DMS79 treated with DMSO at 0.1 percent for 48 hours (cell line): ENCODE measurements at regions not wholly inside any gene's neighbourhood (a gene's known extent, or its start where the extent isn't known, plus 50 kb on each side); places are given as distances from the start of the nearest gene placed in this dataset.

Experiments used
- DNase-seq: peaks from one replicate; lab custom pipeline; 2025; lab: John Stamatoyannopoulos, UW

DNA sequence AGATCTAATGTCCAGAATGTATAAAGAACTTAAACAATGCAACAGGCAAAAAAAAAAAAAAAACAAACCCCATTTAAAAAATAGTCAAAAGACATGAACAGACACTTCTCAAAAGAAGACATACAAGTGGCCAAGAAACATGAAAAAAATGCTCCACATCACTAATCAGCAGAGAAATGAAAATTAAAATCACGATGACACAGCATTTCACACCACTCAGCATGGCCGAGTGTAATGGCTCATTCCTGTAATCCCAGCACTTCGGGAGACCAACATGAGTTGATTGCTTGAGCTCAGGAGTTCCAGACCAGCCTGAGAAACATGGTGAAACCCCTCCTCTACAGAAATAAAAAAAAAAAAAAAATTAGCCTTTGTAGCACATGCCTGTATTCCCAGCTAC is 701.4 kb upstream of the NRSN1 start:
- DNase-seq, result no peak

DNA sequence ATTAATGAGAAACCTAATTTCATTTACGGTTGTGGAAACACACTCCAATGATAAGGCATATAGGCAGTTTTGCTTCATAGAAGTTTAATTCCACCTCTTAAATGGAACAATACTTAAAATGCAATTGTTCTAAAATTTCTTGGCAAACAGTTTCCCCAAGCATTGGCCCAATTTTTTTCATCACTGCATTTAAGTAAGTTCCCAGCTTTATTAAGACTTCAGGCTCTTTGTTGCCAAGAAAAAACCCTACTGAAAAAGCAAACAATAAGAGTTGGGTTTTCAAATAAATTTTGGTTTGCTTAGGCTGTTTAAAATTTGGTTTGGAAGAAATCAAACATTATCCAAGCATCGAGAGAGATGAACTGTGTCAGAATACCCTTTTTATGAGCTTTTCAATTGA is 690.9 kb upstream of the NRSN1 start:
- no peak for DNase-seq

DNA sequence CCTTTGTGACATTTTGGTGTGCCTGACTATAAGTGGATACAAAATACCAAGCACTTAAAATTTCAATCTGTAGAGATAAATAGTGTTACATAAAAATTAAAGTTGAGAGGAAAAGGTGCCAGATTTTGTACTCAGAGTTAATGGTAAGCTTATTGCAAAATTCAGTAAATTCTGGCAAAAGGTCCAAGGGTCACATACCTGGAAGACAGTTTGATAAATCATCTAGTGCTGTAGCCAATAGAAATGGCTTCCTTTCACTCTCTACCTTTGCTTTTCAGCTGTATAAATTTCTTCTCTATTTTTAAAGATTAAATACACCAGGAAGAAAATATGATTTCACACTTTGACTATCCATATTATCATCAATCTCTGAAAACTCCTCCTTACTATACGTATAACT is 690.2 kb upstream of the NRSN1 start:
- DNase-seq, result no peak

DNA sequence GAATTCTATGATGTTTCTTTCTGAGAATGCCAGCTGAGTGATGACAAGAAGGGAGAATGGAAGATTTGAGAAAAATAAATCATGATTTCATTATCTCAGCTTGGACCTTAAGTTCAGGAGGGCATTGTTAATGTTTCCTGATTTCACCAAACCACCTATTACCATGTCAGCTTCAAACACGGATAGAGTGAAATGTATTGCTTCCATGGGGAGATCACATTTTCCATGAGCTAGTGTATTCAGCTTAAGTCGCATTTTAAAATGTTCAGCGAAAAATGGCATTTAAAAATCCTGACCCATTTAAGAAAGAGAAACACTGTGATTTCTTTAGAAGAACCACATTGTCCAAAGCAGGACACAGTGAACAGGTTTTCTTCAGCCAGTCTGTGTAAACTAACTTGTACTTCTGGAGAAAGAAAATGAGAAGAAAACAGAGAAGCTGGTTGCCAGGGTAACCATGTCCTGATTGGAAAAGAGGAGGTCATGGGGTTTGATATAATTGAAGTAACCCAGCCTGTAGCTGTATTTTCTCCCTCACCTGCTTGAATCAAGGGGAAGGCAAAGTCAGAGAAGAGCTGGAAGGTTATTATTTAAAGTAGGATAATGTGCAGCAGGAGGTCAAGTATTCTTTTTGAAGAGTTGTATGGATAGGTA is 684.1 kb upstream of the NRSN1 start:
- DNase-seq, result no peak

DNA sequence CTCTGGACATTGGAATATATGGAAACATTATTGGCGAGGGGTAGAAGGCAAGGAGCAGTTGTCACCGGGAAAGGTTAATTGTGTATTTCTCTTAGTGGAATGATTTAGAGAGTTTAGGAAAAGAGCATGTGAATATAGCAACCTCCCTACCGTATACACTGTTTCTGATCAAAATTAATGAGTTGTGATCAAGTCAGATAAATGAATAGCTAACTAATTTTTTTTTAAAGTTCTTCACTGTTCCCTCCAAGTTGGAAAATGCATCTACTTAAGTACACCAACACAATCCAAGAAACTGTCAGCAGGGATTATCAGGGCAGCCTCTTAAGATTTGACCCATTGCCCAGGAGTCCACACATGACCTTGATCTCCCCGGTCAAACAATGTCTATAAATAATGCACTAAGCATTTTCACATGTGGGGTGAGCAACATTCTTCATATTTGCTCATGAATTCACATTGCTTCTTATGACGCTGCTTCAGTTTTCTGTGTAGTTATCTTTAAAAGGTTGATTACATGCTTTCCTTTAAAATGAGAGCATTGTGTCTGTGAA is 680.8 kb upstream of the NRSN1 start:
- no peak for DNase-seq

DNA sequence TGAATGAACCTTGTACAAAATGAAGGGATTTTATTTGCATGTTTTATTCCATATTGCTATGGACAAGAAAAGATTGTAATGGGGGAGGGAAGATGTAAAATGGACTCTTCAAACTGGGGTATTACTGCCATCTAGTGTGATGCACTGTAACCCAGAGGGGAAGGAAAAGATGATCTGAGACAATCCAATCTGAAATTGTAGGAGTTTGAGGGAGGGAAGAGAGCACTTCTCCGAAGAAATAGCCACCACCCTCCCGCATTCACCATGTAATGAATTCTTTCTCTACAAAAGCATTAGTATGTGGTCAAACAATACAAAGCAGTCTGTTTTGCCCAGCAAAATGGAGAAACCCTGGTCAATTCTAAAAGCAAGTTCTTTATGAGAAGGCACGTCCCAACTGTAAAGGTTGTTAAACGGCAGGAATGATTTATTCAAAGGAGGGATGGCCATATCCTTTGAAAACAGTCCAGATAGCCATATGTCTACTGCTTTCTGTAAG is 679.5 kb upstream of the NRSN1 start:
- peak; percentile 30 for DNase-seq

DNA sequence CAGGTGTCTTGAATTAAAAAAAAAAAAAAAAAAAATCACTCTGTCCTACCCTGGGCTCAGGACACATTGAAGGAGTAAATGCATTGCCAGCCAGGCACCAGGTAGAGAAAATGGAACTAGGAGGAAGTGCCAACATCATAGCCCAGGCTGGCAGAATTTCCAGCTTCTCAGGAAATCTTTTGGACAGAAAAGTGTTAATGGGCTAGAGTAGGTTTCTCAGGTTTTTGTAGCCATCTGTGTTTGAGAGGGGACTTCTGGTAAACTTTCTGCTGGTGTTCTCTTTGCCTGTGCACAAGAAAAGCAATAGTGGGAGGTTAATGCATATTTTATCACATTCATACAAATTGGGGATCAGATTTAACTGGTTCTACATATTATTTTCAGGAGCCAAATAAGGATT is 678.3 kb upstream of the NRSN1 start:
- DNase-seq, result no peak

DNA sequence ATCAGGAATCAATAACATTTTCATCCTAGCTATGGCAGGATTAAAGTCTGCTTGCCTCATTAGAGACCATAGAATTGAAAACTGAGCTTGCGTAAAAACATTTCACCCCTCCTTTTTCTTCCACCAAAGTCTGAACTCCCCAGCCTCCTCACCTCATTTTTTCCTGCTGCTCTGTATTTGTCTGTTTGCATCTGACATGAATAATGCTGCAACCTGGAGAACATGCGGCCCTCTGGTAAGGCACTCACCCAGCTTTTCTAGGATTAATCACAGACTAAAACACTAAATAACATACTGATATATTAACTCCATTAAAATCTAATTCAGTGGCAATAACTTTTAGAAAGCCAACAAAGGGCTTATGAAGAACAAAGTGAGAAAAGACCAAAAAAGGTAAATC is 677.7 kb upstream of the NRSN1 start:
- no peak for DNase-seq

DNA sequence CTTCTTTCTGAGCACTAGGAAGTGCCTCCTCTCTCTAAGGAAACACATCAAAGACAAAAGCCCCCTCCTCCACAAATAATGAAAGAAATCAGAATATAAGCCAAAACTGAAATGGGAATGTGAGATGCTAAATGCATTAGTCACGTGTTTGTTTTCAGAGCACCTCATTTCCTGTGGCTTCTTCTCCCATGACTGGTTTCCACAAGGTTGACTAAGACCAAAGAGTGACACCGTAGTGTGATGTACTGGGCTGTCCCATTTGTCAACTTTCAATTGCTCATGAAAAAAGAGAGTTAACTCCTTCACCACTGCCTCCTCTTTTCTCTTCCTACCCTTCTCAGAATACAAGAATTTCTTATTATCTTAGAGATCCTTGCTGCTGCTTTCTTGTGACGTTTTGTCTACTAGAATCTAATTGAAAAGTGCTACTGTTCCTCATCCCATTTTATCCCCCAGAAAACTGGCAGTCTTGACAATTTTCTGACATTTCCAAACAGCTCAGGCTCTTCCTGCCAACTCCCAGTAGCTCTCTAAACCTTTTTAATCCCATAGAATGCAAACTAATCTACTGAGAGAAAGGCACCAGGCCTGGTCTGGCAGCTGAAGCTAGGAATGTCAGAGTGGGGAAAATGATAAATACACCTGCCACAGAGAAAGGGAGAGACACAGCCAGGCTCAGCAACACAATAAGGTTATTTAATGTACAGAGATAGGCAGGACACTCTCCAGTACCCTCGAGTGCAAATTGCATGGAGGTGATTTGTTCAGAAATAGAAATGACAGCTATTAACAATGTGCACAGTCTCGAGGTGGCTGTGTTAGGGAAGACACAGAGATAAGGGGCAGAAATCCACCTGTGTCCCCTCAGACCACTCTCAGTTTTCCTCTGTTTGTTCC is 671.7 kb upstream of the NRSN1 start:
- DNase-seq, result no peak

DNA sequence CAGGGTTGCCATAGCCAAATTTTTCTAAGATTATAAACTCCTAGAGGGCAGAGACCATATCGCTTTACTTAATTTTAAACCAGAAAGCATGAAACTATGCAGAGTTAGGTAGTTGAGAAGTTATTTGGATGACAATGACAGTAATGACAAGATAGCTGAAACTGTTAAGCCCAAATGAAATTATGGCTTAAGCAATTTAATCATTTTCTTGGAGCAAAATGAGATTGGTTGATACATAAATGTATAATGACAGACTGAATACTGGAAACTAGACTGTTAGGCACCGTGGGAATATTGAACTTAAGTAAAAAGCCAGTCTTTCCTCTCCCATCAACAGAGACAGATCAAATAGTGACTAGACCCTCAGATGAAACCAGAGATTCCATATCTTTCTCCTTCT is 670.3 kb upstream of the NRSN1 start:
- no peak for DNase-seq

DNA sequence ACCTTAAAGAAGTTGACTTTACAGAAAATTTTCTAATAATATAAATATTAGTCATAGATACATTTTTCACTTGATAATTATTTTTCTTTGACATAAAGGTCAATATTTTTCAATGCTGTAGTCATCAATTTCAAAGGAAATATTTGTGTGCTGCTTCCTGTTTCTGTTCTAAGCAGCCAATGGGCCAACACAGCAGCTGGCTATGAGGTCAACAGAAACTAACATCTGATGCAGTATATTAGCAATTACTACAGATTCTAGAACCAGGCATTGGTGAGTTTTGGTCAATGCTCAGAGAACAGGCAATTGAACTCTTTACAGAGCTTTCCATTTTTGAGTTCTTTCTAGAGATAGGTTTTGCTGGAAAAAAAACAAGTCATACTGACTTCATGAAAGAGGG is 669.6 kb upstream of the NRSN1 start:
- DNase-seq, result no peak

DNA sequence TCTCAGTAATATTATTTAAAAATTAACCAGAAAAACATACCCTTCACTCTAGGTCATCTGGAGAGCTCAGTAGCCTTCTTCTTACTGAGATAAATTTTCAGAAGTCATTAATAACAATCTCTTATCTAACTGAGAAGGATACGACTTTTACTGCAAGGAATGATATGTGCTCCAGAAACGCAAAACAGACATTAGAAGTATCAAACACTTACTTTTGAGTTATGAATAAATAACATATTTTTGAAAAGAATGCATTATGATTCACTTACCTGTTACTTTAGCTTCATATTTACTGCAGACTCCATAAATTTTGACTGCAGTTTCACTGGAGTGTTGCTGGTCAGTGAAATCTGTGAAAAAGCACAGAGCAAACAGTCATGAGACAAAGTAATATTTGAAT is 668.7 kb upstream of the NRSN1 start:
- DNase-seq, result no peak

DNA sequence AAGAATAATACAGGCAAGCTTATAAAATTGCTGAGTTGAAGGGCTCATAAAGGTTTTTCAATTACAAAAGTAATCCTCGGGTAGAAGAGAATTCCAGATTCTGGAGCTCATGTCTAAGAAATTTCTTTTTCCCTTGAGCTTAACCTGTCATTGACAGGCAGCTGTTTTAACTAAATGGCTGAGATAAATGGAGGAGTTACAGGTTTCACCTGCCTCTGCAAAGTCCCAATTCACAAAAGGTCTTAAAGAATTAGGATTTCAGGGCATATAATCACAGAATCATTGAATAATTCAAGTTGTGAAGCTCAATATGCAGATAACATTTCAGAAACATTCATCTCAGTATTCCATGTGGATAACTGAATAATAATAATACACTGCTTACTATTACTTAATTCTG is 660.1 kb upstream of the NRSN1 start:
- DNase-seq, result no peak

DNA sequence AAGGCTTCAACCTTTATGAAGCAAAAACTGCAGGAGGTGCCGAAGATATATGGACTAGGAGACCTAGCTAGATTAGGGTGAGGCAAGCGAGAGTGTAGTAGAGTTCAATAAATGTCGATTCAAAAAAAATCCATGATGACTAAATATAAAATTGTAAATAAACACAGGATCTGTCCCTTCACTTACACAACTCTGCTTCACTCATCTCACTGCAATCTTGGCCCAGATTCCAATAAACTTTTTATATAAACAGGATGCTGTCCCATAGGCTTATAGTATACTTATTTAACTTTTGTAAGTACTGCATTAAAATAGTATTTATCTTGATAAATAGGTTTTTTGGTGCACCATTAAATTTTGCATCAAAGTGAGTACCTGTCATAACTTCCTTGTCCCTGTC is 648.4 kb upstream of the NRSN1 start:
- no peak for DNase-seq

DNA sequence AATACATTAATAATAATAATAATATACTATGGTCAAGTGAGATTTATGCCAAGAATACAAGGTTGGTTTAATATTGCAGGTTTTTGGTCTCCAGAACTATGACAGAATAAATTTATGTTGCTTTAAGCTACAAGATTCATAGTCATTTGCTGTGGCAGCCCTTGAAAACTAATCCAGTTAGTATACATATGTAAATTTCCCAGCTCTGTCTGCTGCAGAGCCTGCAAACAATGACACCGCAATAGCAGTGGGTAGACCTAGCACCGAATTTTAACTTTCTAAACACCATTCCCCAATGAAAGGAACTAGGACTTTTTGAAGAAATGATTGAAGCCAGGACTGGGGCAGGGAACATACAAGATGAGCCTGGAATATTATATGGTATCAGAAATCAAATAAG is 647.7 kb upstream of the NRSN1 start:
- no peak for DNase-seq

DNA sequence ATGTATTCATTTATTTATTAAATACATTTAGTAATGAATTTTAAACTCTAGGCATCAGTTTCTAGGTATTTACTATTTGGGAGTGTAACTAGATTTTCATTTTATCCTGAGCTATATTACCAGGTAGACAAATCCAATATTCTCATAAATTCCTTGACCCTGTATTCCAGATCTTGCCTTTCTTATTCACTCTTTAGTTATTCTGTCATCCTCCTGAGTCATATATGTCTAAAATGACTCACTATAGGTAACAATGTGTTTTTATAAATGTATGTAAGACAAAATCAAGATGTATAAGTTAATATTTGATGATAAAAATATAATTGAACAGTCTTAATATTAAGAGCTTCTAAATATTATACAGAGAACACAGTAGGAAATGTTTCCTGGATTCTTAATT is 642.1 kb upstream of the NRSN1 start:
- no peak for DNase-seq

DNA sequence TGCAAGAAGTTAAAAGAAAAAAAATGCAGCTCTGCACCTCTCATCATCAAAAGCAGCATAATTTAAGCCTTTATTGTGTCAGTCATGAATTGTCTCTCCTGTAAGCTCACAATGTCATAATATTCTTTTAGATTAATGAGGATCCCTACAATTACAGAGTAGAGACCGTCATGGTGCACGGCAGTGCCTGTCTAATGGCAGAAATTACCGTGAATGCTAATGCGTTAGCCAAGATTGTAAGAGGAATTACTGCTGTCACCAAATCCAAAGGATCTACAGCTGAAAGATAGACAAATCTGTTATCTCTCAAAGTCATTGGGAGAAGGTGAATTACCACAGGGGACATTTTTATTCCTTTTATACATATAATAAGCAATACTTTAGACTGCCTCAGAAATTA is 631.6 kb upstream of the NRSN1 start:
- no peak for DNase-seq

DNA sequence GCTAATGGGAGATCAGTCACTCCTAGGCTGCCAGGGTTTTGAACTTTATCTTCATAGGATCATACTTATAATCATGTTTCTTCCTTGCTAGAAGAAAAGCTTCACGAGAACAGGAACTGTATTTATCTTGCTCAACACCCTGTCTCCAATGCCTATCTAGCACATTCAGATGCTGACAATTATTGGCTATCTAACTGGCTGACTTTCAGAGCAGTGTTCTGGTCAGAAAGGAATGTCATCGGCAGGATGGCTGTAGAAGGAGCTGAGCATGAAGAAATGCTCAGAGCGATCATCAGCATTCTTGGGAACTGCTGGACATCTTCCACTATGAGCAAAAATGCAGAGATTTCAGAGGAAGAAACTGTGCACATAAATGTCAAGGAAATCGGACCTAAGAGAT is 628.0 kb upstream of the NRSN1 start:
- no peak for DNase-seq

DNA sequence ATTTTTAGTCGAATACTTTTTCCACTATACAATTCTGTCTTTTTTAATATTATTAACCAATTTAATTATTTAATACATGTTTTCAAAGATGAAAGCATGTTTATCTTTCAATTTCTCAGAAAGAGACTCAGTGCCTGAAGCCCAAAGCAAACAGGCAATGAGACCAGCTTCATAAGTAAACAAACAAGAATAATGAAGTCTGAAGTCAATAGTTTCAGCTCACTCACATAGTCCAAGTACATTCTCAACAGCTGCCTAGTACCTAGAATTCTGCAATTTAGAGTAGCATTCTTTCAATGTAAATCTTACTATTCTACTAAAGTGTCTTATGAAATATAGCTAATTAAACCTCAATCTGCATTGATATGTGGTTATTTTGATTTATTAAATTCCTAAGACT is 626.5 kb upstream of the NRSN1 start:
- DNase-seq, result no peak

DNA sequence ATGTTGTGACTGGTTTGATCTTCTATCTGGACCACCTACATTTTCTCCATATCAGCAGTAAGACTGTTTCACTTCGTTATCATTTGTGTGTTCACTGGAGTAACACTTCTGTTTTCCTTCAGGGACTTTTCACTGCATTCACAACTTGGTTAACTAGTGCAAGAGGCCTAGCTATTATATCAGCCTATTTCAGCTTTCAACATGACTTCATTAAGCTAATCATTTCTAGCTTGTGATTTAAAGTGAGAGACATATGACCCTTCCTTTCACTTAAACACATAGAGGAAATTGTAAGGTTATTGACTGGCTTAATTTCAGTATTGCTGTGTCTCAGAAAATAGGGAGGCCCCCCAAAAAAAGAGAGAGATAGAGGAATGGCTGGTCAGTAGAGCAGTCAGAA is 622.8 kb upstream of the NRSN1 start:
- DNase-seq, result no peak

DNA sequence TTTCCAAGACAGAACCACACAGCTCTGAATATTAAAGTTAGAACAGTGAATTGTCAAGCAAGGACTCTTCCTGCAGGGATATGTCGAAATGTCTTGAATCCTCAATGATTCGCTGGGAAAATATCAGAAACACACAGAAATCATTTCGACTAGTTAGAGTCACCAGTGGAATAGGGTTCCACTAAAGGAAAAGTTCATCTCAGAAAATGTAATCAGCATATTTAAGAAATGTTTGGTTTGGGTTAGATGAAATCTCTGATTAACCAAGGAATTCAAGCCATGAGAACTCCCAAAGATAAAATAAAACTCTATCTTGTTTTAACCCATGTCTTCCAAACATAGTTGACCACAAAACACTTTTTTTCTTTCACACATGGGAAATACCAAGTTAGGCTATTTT is 621.0 kb upstream of the NRSN1 start:
- DNase-seq, result no peak

DNA sequence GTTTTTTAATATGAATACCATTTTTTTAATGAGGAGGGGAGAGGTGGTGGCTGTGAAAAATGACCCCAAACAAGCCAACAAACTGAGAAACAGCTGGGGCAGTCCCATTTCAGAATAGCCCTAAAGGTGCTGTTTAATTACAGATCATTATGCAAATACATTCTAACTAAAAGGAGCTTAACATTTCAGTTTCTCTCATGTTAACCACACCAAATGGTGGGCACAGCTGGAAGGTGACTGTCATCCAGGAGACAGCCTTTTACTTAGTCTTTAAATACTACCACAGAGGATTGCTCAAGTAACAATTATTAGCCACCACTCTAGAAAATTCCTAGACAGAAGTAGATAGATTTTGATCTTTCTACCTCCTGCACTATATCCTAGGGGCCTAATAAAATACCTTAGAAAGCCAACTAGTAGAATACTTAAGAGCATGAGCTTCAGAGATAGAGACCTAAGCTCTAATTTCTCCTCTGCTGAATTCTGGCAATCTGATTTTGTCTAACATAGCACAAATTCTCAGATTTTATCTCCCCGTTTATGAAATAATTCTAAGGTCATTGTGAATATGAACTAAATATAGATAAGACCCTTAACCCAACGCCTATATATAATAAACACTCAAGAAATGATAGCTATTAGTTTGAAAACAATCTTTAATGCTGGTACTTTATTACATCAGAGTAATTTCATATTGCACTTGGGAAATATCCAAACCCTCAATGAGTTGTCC is 615.1 kb upstream of the NRSN1 start:
- no peak for DNase-seq

DNA sequence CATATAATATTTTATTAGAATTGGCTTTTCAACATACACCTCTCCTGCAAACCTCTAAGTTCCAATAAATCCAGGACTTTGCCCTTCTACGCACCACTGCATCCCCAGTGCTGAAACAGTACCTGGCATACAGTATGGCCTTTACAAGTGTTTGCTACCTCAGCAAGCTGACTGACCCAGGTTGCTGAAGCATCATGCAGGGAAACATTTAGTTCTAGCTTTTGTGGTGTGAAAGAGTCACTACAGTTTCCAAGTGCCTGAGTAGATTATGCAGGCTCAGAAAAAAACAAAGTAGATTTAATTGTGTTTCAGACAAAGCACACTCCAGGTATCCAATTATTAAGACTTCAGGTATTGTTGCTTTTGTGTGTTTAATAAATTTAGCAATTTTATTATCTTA is 614.2 kb upstream of the NRSN1 start:
- DNase-seq, result peak; percentile 69
